Smooth muscle cell (in vitro differentiated cells): ENCODE measurements at regions not wholly inside any gene's neighbourhood (a gene's known extent, or its start where the extent isn't known, plus 50 kb on each side); places are given as distances from the start of the nearest gene placed in this dataset.

Source experiments
- DNase-seq: peaks from one replicate; lab custom pipeline; 2025; ENCODE audit not compliant: unreplicated experiment; lab: John Stamatoyannopoulos, UW
- H2AFZ ChIP-seq: fragments of 200-600 bp; sonication (generic); 2 replicates; pipeline ENCODE4 v1.6.0; 2016; ENCODE audit warnings: antibody characterized with exemption, low read depth, mild to moderate bottlenecking
- H3F3A ChIP-seq: fragments of 200-600 bp; sonication (generic); 2 replicates; pipeline ENCODE4 v1.6.0; 2017; ENCODE audit warnings: antibody characterized with exemption, low read depth
- H3K27ac ChIP-seq: fragments of 200-600 bp; sonication (generic); 2 replicates; pipeline ENCODE4 v1.5.1; 2016; ENCODE audit warnings: low read depth, mild to moderate bottlenecking
- H3K27me3 ChIP-seq: fragments of 200-600 bp; sonication (generic); 2 replicates; pipeline ENCODE4 v1.6.1; 2016; ENCODE audit warnings: low read depth, mild to moderate bottlenecking
- H3K36me3 ChIP-seq: fragments of 200-600 bp; sonication (generic); 2 replicates; pipeline ENCODE4 v1.5.1; 2016; ENCODE audit warnings: low read depth
- H3K4me1 ChIP-seq: fragments of 200-600 bp; sonication (generic); 2 replicates; pipeline ENCODE4 v1.5.1; 2016; ENCODE audit warnings: low read depth
- H3K4me2 ChIP-seq: fragments of 200-600 bp; sonication (generic); 2 replicates; pipeline ENCODE4 v1.6.0; 2016; ENCODE audit warnings: mild to moderate bottlenecking
- H3K4me3 ChIP-seq: fragments of 200-600 bp; sonication (generic); 2 replicates; pipeline ENCODE4 v1.5.1; 2016; ENCODE audit warnings: mild to moderate bottlenecking
- H3K79me2 ChIP-seq: fragments of 200-600 bp; sonication (generic); 2 replicates; pipeline ENCODE4 v1.6.0; 2016; ENCODE audit warnings: low read depth, mild to moderate bottlenecking
- H3K9ac ChIP-seq: fragments of 200-600 bp; sonication (generic); 2 replicates; pipeline ENCODE4 v1.6.0; 2016; ENCODE audit warnings: low read depth
- H3K9me3 ChIP-seq: fragments of 200-600 bp; sonication (generic); replicated peaks from 2 replicates; pipeline ENCODE4 v1.5.1; 2016; ENCODE audit warnings: low read depth
- H4K20me1 ChIP-seq: fragments of 200-600 bp; sonication (generic); 2 replicates; pipeline ENCODE4 v1.6.0; 2016; ENCODE audit warnings: low read depth
- WGBS: methylation state at CpG from one replicate; pipeline ENCODE4 v1.1.7; 2016; ENCODE audit warnings: low lambda C conversion rate; 5-methylcytosine and 5-hydroxymethylcytosine counted together
- TF ChIP-seq, protein P1 (sequence below): fragments of 200-600 bp; sonication (generic); IDR thresholded peaks from 2 replicates; pipeline ENCODE4 v1.5.1; 2017; ENCODE audit warnings: borderline replicate concordance, mild to moderate bottlenecking, antibody characterized with exemption; ENCODE audit not compliant: insufficient read depth, poor library complexity, severe bottlenecking

DNA sequence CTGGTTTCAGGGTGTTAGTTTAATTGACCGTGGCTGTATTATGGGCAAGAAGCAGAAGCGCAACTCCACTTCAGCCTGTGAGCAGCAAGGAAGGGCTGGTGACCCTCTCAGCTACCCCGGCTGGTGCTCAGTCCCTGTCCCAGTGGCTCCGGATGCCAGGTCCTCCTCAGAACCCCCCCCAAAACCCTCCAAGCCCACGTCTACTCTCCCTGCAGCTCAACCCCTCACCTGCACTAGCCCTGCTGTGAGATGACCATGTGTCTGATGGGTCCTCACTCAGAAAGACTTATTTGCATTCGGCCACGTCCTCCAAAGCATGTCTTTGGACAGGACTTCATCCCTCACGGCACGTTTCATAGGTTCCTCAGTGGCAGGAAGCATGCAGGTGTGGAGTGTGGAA, 119.7 kb upstream of the ALKAL2 start:
- Histone ChIP-seq H3K4me3 (no peak overlapping the region), H3K36me3 (no peaks in the 10 kb centered on the region), H3K4me2 (no peak overlapping the region), H3K9me3 (no peaks in the 10 kb centered on the region), H3K79me2 (no peaks in the 10 kb centered on the region), H4K20me1 (no peaks in the 10 kb centered on the region), H3F3A (no peaks in the 10 kb centered on the region), H3K27ac (no peak overlapping the region), H3K4me1 (no peaks in the 10 kb centered on the region), H3K27me3 (no peaks in the 10 kb centered on the region), H2AFZ (no peak overlapping the region), H3K9ac (no peak overlapping the region)
- DNase-seq = no peak
- WGBS = 79% methylated on average over 9 of the region's 9 CpGs
- TF ChIP-seq, protein P1, sequence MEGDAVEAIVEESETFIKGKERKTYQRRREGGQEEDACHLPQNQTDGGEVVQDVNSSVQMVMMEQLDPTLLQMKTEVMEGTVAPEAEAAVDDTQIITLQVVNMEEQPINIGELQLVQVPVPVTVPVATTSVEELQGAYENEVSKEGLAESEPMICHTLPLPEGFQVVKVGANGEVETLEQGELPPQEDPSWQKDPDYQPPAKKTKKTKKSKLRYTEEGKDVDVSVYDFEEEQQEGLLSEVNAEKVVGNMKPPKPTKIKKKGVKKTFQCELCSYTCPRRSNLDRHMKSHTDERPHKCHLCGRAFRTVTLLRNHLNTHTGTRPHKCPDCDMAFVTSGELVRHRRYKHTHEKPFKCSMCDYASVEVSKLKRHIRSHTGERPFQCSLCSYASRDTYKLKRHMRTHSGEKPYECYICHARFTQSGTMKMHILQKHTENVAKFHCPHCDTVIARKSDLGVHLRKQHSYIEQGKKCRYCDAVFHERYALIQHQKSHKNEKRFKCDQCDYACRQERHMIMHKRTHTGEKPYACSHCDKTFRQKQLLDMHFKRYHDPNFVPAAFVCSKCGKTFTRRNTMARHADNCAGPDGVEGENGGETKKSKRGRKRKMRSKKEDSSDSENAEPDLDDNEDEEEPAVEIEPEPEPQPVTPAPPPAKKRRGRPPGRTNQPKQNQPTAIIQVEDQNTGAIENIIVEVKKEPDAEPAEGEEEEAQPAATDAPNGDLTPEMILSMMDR = no peak

DNA sequence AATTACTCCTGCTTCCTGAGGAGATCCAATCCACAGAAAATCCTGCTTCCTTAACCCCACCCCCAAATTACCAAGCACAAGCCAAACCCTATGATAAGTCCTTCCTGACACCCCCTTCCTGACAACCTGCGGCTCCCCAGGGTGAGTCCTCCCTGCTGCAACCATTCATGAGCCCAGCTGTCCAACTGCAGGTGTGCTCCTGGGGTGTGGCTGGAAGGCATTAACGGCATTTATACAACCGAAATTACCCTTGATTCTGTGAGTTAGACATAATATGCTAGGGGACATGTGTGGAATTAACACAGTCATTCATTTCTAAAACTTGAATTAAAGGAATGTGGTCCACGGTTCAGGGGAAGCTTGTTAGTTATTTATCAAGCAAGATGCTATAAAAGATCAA, 119.0 kb upstream of the ALKAL2 start:
- Histone ChIP-seq H3K9me3 (no peaks in the 10 kb centered on the region), H3K27ac (no peak overlapping the region), H3K36me3 (no peaks in the 10 kb centered on the region), H4K20me1 (no peaks in the 10 kb centered on the region), H3F3A (no peaks in the 10 kb centered on the region), H3K4me3 (no peak overlapping the region), H3K79me2 (no peaks in the 10 kb centered on the region), H3K4me1 (no peaks in the 10 kb centered on the region), H2AFZ (no peak overlapping the region), H3K9ac (no peak overlapping the region), H3K4me2 (no peak overlapping the region), H3K27me3 (no peaks in the 10 kb centered on the region)
- TF ChIP-seq, protein P1 = no peak
- 85% methylated on average over 4 of the region's 4 CpGs for WGBS
- DNase-seq = no peak

DNA sequence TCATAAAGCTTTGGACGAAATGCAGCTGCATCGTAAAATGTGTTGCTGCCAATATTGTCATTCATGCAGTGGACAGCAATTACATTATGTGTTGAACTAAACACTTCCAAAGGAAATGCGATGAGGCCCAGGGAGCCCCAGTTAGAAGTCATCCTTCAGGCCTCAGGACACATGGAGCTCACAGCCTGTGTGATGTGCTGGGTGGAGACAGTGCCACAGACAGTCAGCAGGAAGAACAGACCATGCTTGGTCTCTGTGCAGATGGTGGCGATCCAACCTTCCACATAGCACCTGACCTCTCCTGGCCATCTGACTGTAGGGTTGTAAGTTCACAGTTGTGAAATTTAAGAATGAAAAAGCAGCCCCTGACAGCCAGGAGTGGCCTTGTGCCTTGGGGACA, 118.3 kb upstream of the ALKAL2 start:
- DNase-seq = no peak
- no peaks in the 10 kb centered on the region for H3K9me3 ChIP-seq
- H3K36me3 ChIP-seq = no peaks in the 10 kb centered on the region
- WGBS = 87% methylated on average over 4 of the region's 4 CpGs
- no peaks in the 10 kb centered on the region for H3K79me2 ChIP-seq
- H3K9ac ChIP-seq = no peak overlapping the region
- no peak overlapping the region for H3K4me2 ChIP-seq
- no peak overlapping the region for H3K4me3 ChIP-seq
- H3K27me3 ChIP-seq = no peaks in the 10 kb centered on the region
- no peaks in the 10 kb centered on the region for H3F3A ChIP-seq
- no peaks in the 10 kb centered on the region for H3K4me1 ChIP-seq
- no peaks in the 10 kb centered on the region for H4K20me1 ChIP-seq
- H3K27ac ChIP-seq = no peak overlapping the region
- no peak overlapping the region for H2AFZ ChIP-seq
- TF ChIP-seq, protein P1 = no peak

DNA sequence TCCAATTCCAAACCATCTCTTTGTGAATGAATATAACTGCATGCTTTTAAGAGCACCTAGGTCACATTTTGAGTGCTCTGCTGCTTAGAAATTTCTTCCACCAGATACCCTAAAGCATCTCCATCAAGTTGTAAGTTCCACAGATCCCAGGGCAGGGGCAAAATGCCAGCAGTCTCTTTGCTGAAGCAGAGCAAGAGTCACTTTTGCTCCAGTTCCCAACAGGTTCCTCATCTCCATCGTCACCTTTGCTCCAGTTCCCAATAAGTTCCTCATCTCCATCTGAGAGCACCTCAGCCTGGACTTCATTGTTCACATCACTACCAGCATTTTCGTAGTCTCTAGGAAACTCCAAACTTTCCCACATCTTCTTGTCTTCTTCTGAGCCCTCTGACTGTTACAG, 116.7 kb upstream of the ALKAL2 start:
- DNase-seq = no peak
- Histone ChIP-seq H3K27me3 (no peaks in the 10 kb centered on the region), H3K4me3 (no peak overlapping the region), H3K9ac (no peak overlapping the region), H2AFZ (no peak overlapping the region), H3K4me2 (no peak overlapping the region), H3K9me3 (no peaks in the 10 kb centered on the region), H3K27ac (no peak overlapping the region), H4K20me1 (no peaks in the 10 kb centered on the region), H3F3A (no peaks in the 10 kb centered on the region), H3K36me3 (no peaks in the 10 kb centered on the region), H3K4me1 (no peaks in the 10 kb centered on the region), H3K79me2 (no peaks in the 10 kb centered on the region)
- WGBS = 84% methylated on average over 2 of the region's 2 CpGs
- TF ChIP-seq, protein P1 = no peak
